Right atrium auricular region (tissue), 2 donors: ENCODE measurements at regions not wholly inside any gene's neighbourhood (a gene's known extent, or its start where the extent isn't known, plus 50 kb on each side); places are given as distances from the start of the nearest gene placed in this dataset.
"Not testable (repeated sequence)": the region's sequence is repeated elsewhere in the genome, so short reads cannot be mapped to it uniquely, and the experiment has no call there.

Source experiments
- DNase-seq: peaks from one replicate; pipeline ENCODE4 v3.0.0-alpha.2; 2019; ENCODE audit warnings: low spot score
- H3K27ac ChIP-seq, 2 donors: fragments of 200-600 bp; sonication (generic); 1 replicate in 1 of 2; 2 replicates in 1 of 2; pipeline ENCODE4 v1.5.1; 2016 to 2019
- H3K27me3 ChIP-seq, 2 donors: fragments of 200-600 bp; sonication (generic); one replicate each; pipeline versions ENCODE4 v1.5.1 to v1.6.0; 2017 to 2019
- H3K36me3 ChIP-seq: fragments of 200-600 bp; sonication (generic); one replicate; pipeline ENCODE4 v1.5.1; 2016
- H3K4me1 ChIP-seq, 2 donors: fragments of 200-600 bp; sonication (generic); one replicate each; pipeline versions ENCODE4 v1.5.1 to v1.6.0; 2017 to 2019
- H3K4me3 ChIP-seq, 2 donors: fragments of 200-600 bp; sonication (generic); 1 replicate in 1 of 2; 2 replicates in 1 of 2; pipeline ENCODE4 v1.5.1; 2017 to 2019; ENCODE audit warnings: mild to moderate bottlenecking in 1 of 2, moderate library complexity in 1 of 2
- H3K9me3 ChIP-seq, 2 donors: fragments of 200-600 bp; sonication (generic); one replicate each; pipeline ENCODE4 v1.5.1; 2019
- CTCF ChIP-seq, 2 donors: fragments of 200-600 bp; sonication (generic); IDR thresholded peaks; one replicate each; pipeline ENCODE4 v1.5.1; 2019; ENCODE audit warnings: antibody characterized with exemption in 2 of 2

- H3K4me1 ChIP-seq = peaks cover 0 to 3% of the 10 kb centered on the region in 2 donors
- no peak for DNase-seq
- no peaks in the 10 kb centered on the region for H3K36me3 ChIP-seq
- H3K27me3 ChIP-seq = no peaks in the 10 kb centered on the region
- H3K27ac ChIP-seq = no peak overlapping the region
- H3K4me3 ChIP-seq = no peak overlapping the region
- H3K9me3 ChIP-seq = no peaks in the 10 kb centered on the region
- TF ChIP-seq CTCF (IDR thresholded peaks at IDR 0.05) = no peak
These were observed 122.5 kb downstream of the SOCS6 start for GRCh38 chr18:70411307-70411706.

DNA sequence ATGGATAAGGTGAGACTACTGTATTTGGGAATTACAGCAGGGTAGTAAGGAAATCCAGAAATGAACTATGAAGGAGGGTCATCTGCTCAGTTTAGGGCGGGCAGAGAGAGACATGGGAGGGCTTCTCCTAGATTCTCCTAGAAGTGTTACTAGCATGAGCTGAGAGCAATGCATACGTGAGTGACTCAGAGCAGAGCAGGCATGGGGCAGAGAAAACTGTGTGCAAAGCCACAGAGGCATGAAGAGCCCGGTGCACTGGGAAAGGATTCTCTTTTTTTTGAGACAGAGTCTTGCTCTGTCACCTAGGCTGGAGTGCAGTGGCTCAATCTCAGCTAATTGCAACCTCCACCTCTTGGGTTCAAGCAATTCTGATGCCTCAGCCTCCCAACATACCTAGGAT, 116.2 kb downstream of the SOCS6 start:
- H3K4me3 ChIP-seq = no peak overlapping the region
- no peak for TF ChIP-seq CTCF (IDR thresholded peaks at IDR 0.05)
- no peaks in the 10 kb centered on the region for H3K4me1 ChIP-seq
- no peaks in the 10 kb centered on the region for H3K9me3 ChIP-seq
- no peak for DNase-seq
- H3K36me3 ChIP-seq = no peaks in the 10 kb centered on the region
- H3K27ac ChIP-seq = no peak overlapping the region
- no peaks in the 10 kb centered on the region for H3K27me3 ChIP-seq

GRCh38 chr18:70400476-70400875, 111.6 kb downstream of the SOCS6 start:
- peak overlapping the region in 1 of 2 donors; percentile 67 for H3K27ac ChIP-seq
- H3K4me3 ChIP-seq = no peak overlapping the region
- no peaks in the 10 kb centered on the region for H3K9me3 ChIP-seq
- no peaks in the 10 kb centered on the region for H3K27me3 ChIP-seq
- TF ChIP-seq CTCF (IDR thresholded peaks at IDR 0.05) = no peak
- no peak for DNase-seq
- no peaks in the 10 kb centered on the region for H3K4me1 ChIP-seq
- no peaks in the 10 kb centered on the region for H3K36me3 ChIP-seq

GRCh38 chr18:70398076-70398475, 109.2 kb downstream of the SOCS6 start:
- Histone ChIP-seq H3K4me3 (no peak overlapping the region), H3K9me3 (no peaks in the 10 kb centered on the region)

GRCh38 chr18:70397259-70397925, 108.5 kb downstream of the SOCS6 start:
- no peaks in the 10 kb centered on the region for H3K9me3 ChIP-seq
- no peak for DNase-seq
- H3K4me3 ChIP-seq = no peak overlapping the region
- no peaks in the 10 kb centered on the region for H3K27me3 ChIP-seq
- no peaks in the 10 kb centered on the region for H3K36me3 ChIP-seq
- TF ChIP-seq CTCF (IDR thresholded peaks at IDR 0.05) = no peak
- no peaks in the 10 kb centered on the region for H3K4me1 ChIP-seq
- H3K27ac ChIP-seq = no peak overlapping the region

More at GRCh38 chr18:70398076-70398475, 109.2 kb downstream of the SOCS6 start:
- DNase-seq = no peak
- Histone ChIP-seq H3K27ac (no peak overlapping the region), H3K4me1 (no peaks in the 10 kb centered on the region), H3K36me3 (no peaks in the 10 kb centered on the region), H3K27me3 (no peaks in the 10 kb centered on the region)
- no peak for TF ChIP-seq CTCF (IDR thresholded peaks at IDR 0.05)

DNA sequence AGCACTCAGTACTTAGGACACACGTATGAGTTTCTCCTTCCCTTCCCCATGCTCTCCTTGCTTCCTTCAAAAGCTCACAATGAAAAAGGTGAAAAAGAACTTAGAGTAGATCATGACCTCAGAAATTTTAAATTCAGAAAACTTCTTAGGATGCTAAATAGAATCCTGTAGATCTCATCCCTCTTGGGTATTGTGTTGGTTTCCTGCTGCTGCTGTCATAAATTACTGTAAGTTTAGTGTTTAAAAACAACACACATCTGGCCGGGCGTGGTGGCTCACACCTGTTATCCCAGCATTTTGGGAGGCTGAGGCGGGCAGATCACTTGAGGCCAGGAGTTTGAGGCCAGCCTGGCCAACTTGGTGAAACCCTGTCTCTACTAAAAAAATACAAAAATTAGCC, 106.9 kb downstream of the SOCS6 start:
- H3K27me3 ChIP-seq, H3K27ac ChIP-seq, H3K36me3 ChIP-seq, H3K9me3 ChIP-seq, DNase-seq, H3K4me3 ChIP-seq, H3K4me1 ChIP-seq: not testable (repeated sequence)
